GM12892 (cell line): ENCODE measurements at regions not wholly inside any gene's neighbourhood (a gene's known extent, or its start where the extent isn't known, plus 50 kb on each side); places are given as distances from the start of the nearest gene placed in this dataset.

Source experiments
- POLR2A ChIP-seq: IDR thresholded peaks from 2 replicates; pipeline ENCODE4 v1.6.1; 2011; ENCODE audit warnings: low read depth, low read length, control low read depth
- TAF1 ChIP-seq: IDR thresholded peaks from 2 replicates; pipeline ENCODE4 v1.6.1; 2011; ENCODE audit warnings: low read depth, mild to moderate bottlenecking, control low read depth, low read length, borderline replicate concordance

DNA sequence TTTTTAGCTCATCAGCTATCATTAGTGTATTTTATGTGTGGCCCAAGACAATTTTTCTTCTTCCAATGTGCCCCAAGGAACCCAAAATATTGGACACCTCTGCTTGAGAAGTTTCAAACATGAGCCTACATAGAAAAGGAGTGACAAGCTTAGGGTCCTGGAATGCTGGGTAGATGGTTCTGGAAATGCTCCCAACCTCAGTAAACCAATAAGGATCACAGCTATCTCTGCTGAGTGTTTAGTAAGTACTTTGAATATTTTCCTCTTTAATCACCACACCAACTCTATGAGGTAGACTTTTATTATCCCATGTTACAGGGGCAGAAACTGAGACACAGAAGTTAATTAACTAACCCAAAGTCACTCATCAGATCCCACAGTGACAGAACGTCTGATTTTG lies 164.9 kb upstream of the KLF3 start:
- TF ChIP-seq TAF1 (no peak), POLR2A (no peak)
